CD4-positive, CD25-positive, alpha-beta regulatory T cell (primary cell): ENCODE measurements at regions not wholly inside any gene's neighbourhood (a gene's known extent, or its start where the extent isn't known, plus 50 kb on each side); places are given as distances from the start of the nearest gene placed in this dataset.

ENCODE experiments used
- ATAC-seq, 2 donors: fragments of 150-1000 bp; cut with Tn5 transposase; one replicate each; pipeline ENCODE4 v1.10.0; 2021; ENCODE audit warnings: low read depth in 2 of 2, moderate number of reproducible peaks in 2 of 2, moderate library complexity in 1 of 2
- DNase-seq, 3 donors: peaks; one replicate each; pipeline versions ENCODE4 v3.0.0 to v3.0.0-alpha.2; 2012 to 2022; ENCODE audit warnings: mixed read lengths in 1 of 3
- H3K27ac ChIP-seq: one replicate; pipeline ENCODE4 v1.7.0; 2013; ENCODE audit warnings: mild to moderate bottlenecking, low read length; ENCODE audit not compliant: insufficient read depth, poor library complexity, severe bottlenecking
- H3K27me3 ChIP-seq: one replicate; pipeline ENCODE4 v1.7.0; 2013; ENCODE audit warnings: low read length; ENCODE audit not compliant: control insufficient read depth, insufficient read depth
- H3K36me3 ChIP-seq: one replicate; pipeline ENCODE4 v1.7.0; 2013; ENCODE audit warnings: mild to moderate bottlenecking, low read length, moderate library complexity; ENCODE audit not compliant: control insufficient read depth, insufficient read depth
- H3K4me1 ChIP-seq: 2 replicates; pipeline ENCODE4 v1.7.0; 2013; ENCODE audit warnings: mild to moderate bottlenecking, low read length; ENCODE audit not compliant: insufficient read depth, control insufficient read depth, poor library complexity, severe bottlenecking
- H3K4me3 ChIP-seq: one replicate; pipeline ENCODE4 v1.7.0; 2013; ENCODE audit warnings: low read depth, mild to moderate bottlenecking, low read length, moderate library complexity
- H3K9me3 ChIP-seq, 2 experiments: 1 replicate in 1 of 2; 2 replicates in 1 of 2; pipeline ENCODE4 v1.7.0; 2013; ENCODE audit warnings: low read length in 2 of 2, mild to moderate bottlenecking in 1 of 2, moderate library complexity in 1 of 2; ENCODE audit not compliant: control insufficient read depth in 2 of 2
- H3K27ac Mint-ChIP-seq, 3 donors: one replicate each; pipeline ENCODE4 v1.8.0; 2020 to 2022; ENCODE audit warnings: mild to moderate bottlenecking in 3 of 3, mixed read lengths in 3 of 3, moderate library complexity in 2 of 3
- H3K27me3 Mint-ChIP-seq: one replicate; pipeline ENCODE4 v1.8.0; 2022; ENCODE audit warnings: mild to moderate bottlenecking, mixed read lengths
- H3K36me3 Mint-ChIP-seq: one replicate; pipeline ENCODE4 v1.8.0; 2020; ENCODE audit warnings: mixed read lengths
- H3K4me1 Mint-ChIP-seq, 4 donors: one replicate each; pipeline ENCODE4 v1.8.0; 2020 to 2022; ENCODE audit warnings: mixed read lengths in 4 of 4, mild to moderate bottlenecking in 1 of 4
- H3K4me3 Mint-ChIP-seq, 4 donors: one replicate each; pipeline ENCODE4 v1.8.0; 2020 to 2022; ENCODE audit warnings: mild to moderate bottlenecking in 4 of 4, mixed read lengths in 4 of 4, moderate library complexity in 3 of 4
- H3K9me3 Mint-ChIP-seq, 7 donors: one replicate each; pipeline ENCODE4 v1.8.0; 2020 to 2022; ENCODE audit warnings: mixed read lengths in 7 of 7, mild to moderate bottlenecking in 3 of 7, moderate library complexity in 2 of 7

GRCh38 chr3:59117396-59117795, 67.6 kb upstream of the CFAP20DC start:
- Mint-ChIP-seq H3K27me3 (peaks cover 15% of the 10 kb centered on the region), H3K27ac (no peak overlapping the region), H3K4me1 (peaks cover 0 to 6% (median 3%) of the 10 kb centered on the region in 4 donors), H3K36me3 (no peaks in the 10 kb centered on the region), H3K9me3 (peaks cover 0 to 2% (median 0%) of the 10 kb centered on the region in 7 donors), H3K4me3 (no peak overlapping the region)
- H3K27ac ChIP-seq: no peak overlapping the region
- no peak for DNase-seq
- no peak for ATAC-seq
- no peaks in the 10 kb centered on the region for H3K9me3 ChIP-seq
- H3K4me3 ChIP-seq: no peak overlapping the region
- H3K36me3 ChIP-seq: no peaks in the 10 kb centered on the region
- no peaks in the 10 kb centered on the region for H3K27me3 ChIP-seq
- peaks cover 2% of the 10 kb centered on the region for H3K4me1 ChIP-seq

GRCh38 chr3:59116233-59116537, 66.4 kb upstream of the CFAP20DC start:
- no peak for DNase-seq
- no peak overlapping the region for H3K4me3 ChIP-seq
- peaks cover 2% of the 10 kb centered on the region for H3K4me1 ChIP-seq
- H3K27ac ChIP-seq: no peak overlapping the region
- H3K27me3 ChIP-seq: no peaks in the 10 kb centered on the region
- no peak overlapping the region for H3K27ac Mint-ChIP-seq
- H3K36me3 ChIP-seq: no peaks in the 10 kb centered on the region
- ATAC-seq: no peak
- peaks cover 0 to 6% (median 3%) of the 10 kb centered on the region in 4 donors for H3K4me1 Mint-ChIP-seq
- H3K9me3 Mint-ChIP-seq: peaks cover 0 to 2% (median 0%) of the 10 kb centered on the region in 7 donors
- H3K9me3 ChIP-seq: no peaks in the 10 kb centered on the region
- no peak overlapping the region for H3K4me3 Mint-ChIP-seq
- no peaks in the 10 kb centered on the region for H3K36me3 Mint-ChIP-seq
- H3K27me3 Mint-ChIP-seq: peaks cover 15% of the 10 kb centered on the region

- Mint-ChIP-seq H3K4me1 (peaks cover 0 to 6% (median 3%) of the 10 kb centered on the region in 4 donors), H3K27me3 (peaks cover 15% of the 10 kb centered on the region), H3K27ac (no peak overlapping the region), H3K4me3 (no peak overlapping the region), H3K36me3 (no peaks in the 10 kb centered on the region), H3K9me3 (peaks cover 0 to 2% (median 0%) of the 10 kb centered on the region in 7 donors)
- Histone ChIP-seq H3K27me3 (no peaks in the 10 kb centered on the region), H3K9me3 (no peaks in the 10 kb centered on the region), H3K27ac (no peak overlapping the region), H3K36me3 (no peaks in the 10 kb centered on the region), H3K4me3 (no peak overlapping the region), H3K4me1 (peaks cover 2% of the 10 kb centered on the region)
- no peak for ATAC-seq
- no peak for DNase-seq
Measured at GRCh38 chr3:59115364-59116232, 65.8 kb upstream of the CFAP20DC start.

- ATAC-seq (no peak), DNase-seq (peak in 1 of 3 donors; percentile 2)
- H3K27me3 Mint-ChIP-seq: peaks cover 5% of the 10 kb centered on the region
- Histone ChIP-seq H3K4me3 (no peak overlapping the region), H3K36me3 (no peaks in the 10 kb centered on the region), H3K27me3 (peaks cover 5% of the 10 kb centered on the region), H3K4me1 (no peaks in the 10 kb centered on the region), H3K9me3 (no peaks in the 10 kb centered on the region), H3K27ac (no peak overlapping the region)
- H3K27ac Mint-ChIP-seq: no peak overlapping the region
- peaks cover 0 to 1% (median 0%) of the 10 kb centered on the region in 4 donors for H3K4me1 Mint-ChIP-seq
- H3K4me3 Mint-ChIP-seq: no peak overlapping the region
- peaks cover 0 to 3% (median 0%) of the 10 kb centered on the region in 7 donors for H3K9me3 Mint-ChIP-seq
- no peaks in the 10 kb centered on the region for H3K36me3 Mint-ChIP-seq
Measured at GRCh38 chr3:59107856-59108815, 58.3 kb upstream of the CFAP20DC start.

- ATAC-seq: no peak
- H3K27ac Mint-ChIP-seq: no peak overlapping the region
- no peaks in the 10 kb centered on the region for H3K9me3 ChIP-seq
- H3K36me3 ChIP-seq: no peaks in the 10 kb centered on the region
- no peak overlapping the region for H3K27ac ChIP-seq
- H3K36me3 Mint-ChIP-seq: no peaks in the 10 kb centered on the region
- H3K4me1 Mint-ChIP-seq: no peaks in the 10 kb centered on the region
- peaks cover 5% of the 10 kb centered on the region for H3K27me3 Mint-ChIP-seq
- no peak overlapping the region for H3K4me3 Mint-ChIP-seq
- no peak for DNase-seq
- no peak overlapping the region for H3K4me3 ChIP-seq
- peaks cover 5% of the 10 kb centered on the region for H3K27me3 ChIP-seq
- no peaks in the 10 kb centered on the region for H3K4me1 ChIP-seq
- peaks cover 0 to 3% (median 0%) of the 10 kb centered on the region in 7 donors for H3K9me3 Mint-ChIP-seq
Measured at GRCh38 chr3:59106085-59106648, 56.3 kb upstream of the CFAP20DC start.

- no peak overlapping the region for H3K4me3 Mint-ChIP-seq
- peaks cover 5% of the 10 kb centered on the region for H3K27me3 Mint-ChIP-seq
- DNase-seq (no peak), ATAC-seq (no peak)
- H3K27ac Mint-ChIP-seq: no peak overlapping the region
- H3K36me3 Mint-ChIP-seq: no peaks in the 10 kb centered on the region
- Histone ChIP-seq H3K4me1 (no peaks in the 10 kb centered on the region), H3K27ac (no peak overlapping the region), H3K36me3 (no peaks in the 10 kb centered on the region), H3K9me3 (no peaks in the 10 kb centered on the region), H3K4me3 (no peak overlapping the region), H3K27me3 (peaks cover 5% of the 10 kb centered on the region)
- H3K9me3 Mint-ChIP-seq: peaks cover 0 to 6% (median 0%) of the 10 kb centered on the region in 7 donors
- H3K4me1 Mint-ChIP-seq: no peaks in the 10 kb centered on the region
Measured at GRCh38 chr3:59103552-59103951, 53.7 kb upstream of the CFAP20DC start.

GRCh38 chr3:59101231-59101736, 51.5 kb upstream of the CFAP20DC start:
- no peak overlapping the region for H3K4me3 ChIP-seq
- no peaks in the 10 kb centered on the region for H3K36me3 Mint-ChIP-seq
- no peak overlapping the region for H3K4me3 Mint-ChIP-seq
- H3K36me3 ChIP-seq: no peaks in the 10 kb centered on the region
- DNase-seq (no peak), ATAC-seq (no peak)
- no peaks in the 10 kb centered on the region for H3K9me3 ChIP-seq
- no peak overlapping the region for H3K27ac Mint-ChIP-seq
- H3K27me3 Mint-ChIP-seq: peaks cover 5% of the 10 kb centered on the region
- no peaks in the 10 kb centered on the region for H3K4me1 Mint-ChIP-seq
- H3K9me3 Mint-ChIP-seq: peaks cover 0 to 14% (median 6%) of the 10 kb centered on the region in 7 donors
- no peaks in the 10 kb centered on the region for H3K4me1 ChIP-seq
- no peak overlapping the region for H3K27ac ChIP-seq
- no peaks in the 10 kb centered on the region for H3K27me3 ChIP-seq
